Epidermal melanocyte (primary cell): ENCODE measurements at regions not wholly inside any gene's neighbourhood (a gene's known extent, or its start where the extent isn't known, plus 50 kb on each side); places are given as distances from the start of the nearest gene placed in this dataset.

ENCODE experiments used
- DNase-seq: peaks from one replicate; pipeline ENCODE4 v3.0.0; 2011; ENCODE audit warnings: low spot score; ENCODE audit not compliant: insufficient read length

GRCh38 chr13:106048386-106048785 is 487.1 kb downstream of the EFNB2 start:
- no peak for DNase-seq

DNA sequence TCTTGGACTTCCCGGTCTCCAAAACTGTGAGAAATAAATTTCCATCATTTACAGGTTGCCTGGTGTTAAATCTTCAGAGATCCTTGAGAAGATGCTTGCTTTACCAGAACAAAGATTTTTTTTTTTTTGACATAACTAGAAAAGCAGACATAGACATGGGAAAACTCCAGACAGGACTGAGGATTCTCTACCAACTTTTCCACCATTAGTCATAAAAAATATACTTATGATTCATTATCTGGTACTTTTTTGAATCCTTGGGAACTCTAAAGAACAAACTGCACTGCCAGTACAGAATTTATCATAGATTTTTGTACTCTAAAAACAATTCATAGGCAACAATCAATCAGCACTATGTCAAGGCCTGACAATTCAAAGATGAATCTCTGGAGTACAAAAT is 487.6 kb downstream of the EFNB2 start:
- no peak for DNase-seq

GRCh38 chr13:106042996-106043581 is 492.4 kb downstream of the EFNB2 start:
- DNase-seq: no peak

DNA sequence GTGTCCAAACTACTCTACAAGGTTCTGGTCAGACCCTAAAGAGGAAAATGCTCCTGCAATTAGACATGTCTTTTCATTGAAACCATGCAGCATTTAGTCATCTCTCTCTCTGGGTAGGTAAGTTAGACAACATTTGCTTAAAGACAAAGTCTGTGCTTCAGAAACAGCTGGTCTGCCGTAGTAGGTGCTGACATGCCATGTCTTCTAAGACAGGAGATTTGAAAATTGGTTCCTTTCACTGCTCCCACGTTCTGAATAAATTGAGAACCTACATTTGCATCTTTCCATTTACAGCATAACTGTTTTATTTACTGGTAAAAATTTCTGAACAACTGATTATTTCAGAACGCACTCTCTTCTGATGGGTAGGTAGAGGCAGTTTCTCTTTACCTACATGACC is 494.0 kb downstream of the EFNB2 start:
- no peak for DNase-seq

- DNase-seq: no peak
Measured at GRCh38 chr13:106038752-106039151, 496.7 kb downstream of the EFNB2 start.

- no peak for DNase-seq
Measured at GRCh38 chr13:106036870-106037269, 498.6 kb downstream of the EFNB2 start.

- DNase-seq: no peak
Measured at GRCh38 chr13:106034201-106034600, 501.3 kb downstream of the EFNB2 start.

DNA sequence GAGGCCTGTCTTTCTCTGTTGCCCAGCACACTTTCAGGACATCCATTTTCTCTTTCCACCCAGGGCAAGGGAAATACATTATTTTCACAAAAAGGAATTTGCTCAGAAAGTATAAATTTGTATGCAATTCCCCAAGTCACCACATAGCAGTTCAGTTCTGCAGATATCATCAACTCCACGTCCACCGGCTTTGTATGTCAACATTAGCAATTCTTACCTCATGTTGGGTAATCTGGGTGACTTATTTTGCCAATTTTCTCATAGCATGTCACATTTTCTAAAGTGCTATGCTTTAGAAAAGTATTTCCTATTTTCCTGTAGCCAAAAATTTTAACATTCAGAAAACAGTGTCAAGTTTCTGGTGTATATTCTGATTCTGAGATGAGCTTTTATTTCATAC is 501.8 kb downstream of the EFNB2 start:
- DNase-seq: no peak

DNA sequence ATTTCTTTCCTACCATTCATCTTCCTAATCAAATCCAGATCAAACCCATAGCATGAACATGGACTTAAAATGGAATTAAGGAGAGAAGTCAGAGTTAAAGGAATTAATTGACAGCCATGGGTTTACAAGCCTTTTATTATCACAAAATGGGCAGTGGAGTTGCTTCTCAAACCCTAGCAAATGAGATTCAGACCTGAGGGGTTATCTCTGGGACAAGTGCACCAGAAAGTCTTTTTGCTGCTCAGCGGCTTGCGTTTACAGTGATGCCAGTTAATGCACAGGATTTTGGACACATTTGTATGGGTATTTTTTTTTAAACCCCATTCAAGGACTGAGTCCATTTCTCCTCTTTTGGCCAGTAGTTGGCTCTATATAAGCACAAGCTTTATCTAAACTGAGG is 503.0 kb downstream of the EFNB2 start:
- no peak for DNase-seq

GRCh38 chr13:106029676-106030290 is 505.7 kb downstream of the EFNB2 start:
- DNase-seq: no peak

DNA sequence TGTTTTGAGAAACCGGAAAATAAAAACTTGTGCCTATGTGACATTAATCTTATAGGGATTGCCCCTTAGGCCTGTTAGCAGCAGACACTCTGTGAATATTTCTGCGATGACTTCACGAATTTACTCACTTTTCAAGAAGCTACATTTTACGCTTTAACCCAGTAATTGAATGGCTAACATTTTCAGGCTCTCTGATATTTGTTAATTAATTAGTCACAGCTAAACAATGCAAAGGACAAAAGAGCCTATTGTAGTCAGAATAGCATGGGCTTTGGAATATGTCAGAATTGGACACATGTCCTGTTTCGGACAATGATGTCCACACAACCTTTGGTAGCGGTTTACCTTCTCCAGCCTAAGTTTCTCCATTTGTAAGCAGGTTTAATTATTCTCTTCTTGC is 506.6 kb downstream of the EFNB2 start:
- DNase-seq: no peak

- no peak for DNase-seq
Measured at GRCh38 chr13:106011600-106011999, 523.9 kb downstream of the EFNB2 start.

- DNase-seq: no peak
Measured at GRCh38 chr13:106010836-106011235, 524.6 kb downstream of the EFNB2 start.

DNA sequence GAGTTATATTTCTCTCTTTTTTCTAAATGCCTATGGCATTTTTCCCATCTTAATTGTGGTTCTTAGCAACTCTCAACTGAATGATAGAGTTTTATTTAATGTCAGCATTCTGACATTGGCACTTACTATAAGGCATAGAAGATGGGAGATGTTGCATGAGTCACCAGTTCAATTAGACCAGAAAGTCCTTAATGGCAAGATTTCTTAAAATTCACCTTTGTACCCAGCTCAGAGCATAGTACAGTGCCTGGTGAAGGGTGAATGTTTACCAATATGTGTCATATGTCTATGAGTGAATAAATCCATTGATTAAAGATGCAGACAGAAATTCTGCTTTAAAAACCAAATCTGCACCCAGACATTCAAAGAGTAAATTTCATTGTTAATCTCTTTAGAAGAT is 526.9 kb downstream of the EFNB2 start:
- DNase-seq: no peak

DNA sequence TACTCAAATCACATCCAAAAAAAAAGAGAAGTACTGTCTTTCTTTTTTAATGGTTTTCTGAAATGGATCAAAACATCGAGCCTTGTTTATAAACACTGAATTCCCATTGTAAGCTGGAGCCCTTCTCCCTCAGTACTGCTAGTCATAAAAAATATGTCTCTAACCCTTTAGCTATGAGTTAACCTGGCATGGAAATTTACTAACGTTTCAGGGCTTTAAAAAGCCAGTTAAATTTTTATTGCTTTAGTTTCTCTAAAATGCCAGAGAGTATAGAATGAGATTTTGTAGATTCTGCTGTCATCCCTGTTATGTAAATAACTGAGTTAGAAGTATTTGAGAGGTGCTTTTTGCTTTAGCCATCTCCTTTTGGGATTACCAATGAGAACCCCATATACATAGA is 528.3 kb downstream of the EFNB2 start:
- no peak for DNase-seq

GRCh38 chr13:106003651-106004050 is 531.8 kb downstream of the EFNB2 start:
- no peak for DNase-seq

GRCh38 chr13:106001443-106001842 is 534.0 kb downstream of the EFNB2 start:
- no peak for DNase-seq

DNA sequence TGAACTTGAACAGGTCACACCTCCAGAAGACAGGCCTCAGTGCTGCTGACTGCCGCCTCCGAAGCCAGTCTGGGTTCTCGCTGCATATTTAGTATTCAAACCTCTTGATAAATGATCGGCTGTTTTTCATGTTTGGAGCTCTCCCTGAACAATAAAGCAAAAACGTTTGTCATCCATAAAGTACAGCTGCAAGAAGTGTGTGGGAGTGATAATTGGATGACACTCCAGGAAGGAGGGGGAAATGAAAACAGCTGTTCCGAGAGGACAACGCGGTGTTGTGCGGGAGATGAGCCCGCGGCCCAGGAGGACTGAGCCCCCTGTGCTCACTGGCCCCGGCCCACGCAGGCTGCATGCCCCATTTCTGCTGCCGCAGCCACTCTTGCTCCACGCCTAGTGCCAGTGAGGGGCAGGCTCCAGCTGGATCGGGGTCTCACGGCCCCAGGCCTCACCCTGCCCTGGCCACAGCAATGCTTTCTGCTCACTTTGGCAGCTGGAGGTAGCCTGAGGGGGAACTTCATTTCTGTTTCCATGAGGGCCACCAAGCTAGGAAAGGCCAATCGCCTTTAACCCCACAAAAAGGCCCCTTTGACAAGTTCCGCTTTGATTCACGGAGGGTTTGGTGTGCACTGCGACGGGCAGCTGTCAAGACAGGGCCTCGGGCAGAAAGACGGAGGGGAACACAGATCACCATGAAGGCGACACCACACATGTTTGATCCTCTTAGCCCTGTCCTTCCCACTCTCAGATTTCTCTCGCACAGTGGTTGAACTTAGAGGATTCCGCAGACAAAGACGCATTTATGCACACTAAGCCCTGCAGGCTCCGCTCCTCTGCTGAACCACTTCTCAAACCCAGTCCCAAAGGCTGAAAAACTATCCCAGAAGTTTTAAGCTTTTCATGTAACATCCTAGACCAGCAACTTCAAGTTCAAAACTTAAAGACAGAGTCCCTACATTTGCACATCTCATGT is 537.6 kb downstream of the EFNB2 start:
- no peak for DNase-seq

- no peak for DNase-seq
Measured at GRCh38 chr13:105996391-105997025, 539.0 kb downstream of the EFNB2 start.

DNA sequence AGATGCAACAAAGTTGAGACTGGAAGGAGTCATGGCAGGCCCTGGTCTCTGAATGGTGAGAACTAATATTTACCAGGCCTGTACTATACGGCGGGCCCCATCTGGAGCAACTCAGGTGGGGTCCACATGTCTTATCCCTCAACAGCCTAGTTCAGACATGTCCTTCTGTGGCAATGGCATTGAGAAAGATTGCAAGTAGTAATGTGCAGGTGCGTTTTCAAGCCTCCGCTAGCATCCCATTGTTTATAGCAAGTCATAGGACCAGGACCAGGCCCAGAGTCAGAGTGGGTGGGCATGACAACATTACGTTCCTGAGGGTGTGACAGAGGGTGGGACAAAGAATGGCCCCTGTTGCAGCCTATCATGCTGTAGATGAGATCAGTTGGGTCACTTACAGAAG is 541.1 kb downstream of the EFNB2 start:
- no peak for DNase-seq

GRCh38 chr13:105991622-105992277 is 543.7 kb downstream of the EFNB2 start:
- DNase-seq: peak; percentile 57
